ENCODE measurements at regions not wholly inside any gene's neighbourhood (a gene's known extent, or its start where the extent isn't known, plus 50 kb on each side); places are given as distances from the start of the nearest gene placed in this dataset.

- WGBS, 2 donors = 37 to 38% methylated on average over 2 of the region's 2 CpGs
- H3K27ac ChIP-seq = no peak overlapping the region
Observed at GRCh38 chr2:216289470-216289869, 82.8 kb downstream of the MARCHF4 start.

GRCh38 chr2:216287251-216287650, 85.0 kb downstream of the MARCHF4 start:
- ATAC-seq (no peak), DNase-seq (no peak)
- TF ChIP-seq CTCF (IDR thresholded peaks at IDR 0.05) = no peak
- H3K4me1 ChIP-seq = no peaks in the 10 kb centered on the region
- no peaks in the 10 kb centered on the region for H3K9me3 ChIP-seq
- 54 to 61% methylated on average over 5 of the region's 5 CpGs for WGBS, 2 donors
- H3K27ac ChIP-seq = no peak overlapping the region
- intact Hi-C loops (cut with DNase I) = no loop called here
- H3K4me3 ChIP-seq = no peak overlapping the region
- peaks cover 0 to 23% (median 13%) of the 10 kb centered on the region in 7 donors for H3K27me3 ChIP-seq
- no peaks in the 10 kb centered on the region for H3K36me3 ChIP-seq

More at GRCh38 chr2:216289470-216289869, 82.8 kb downstream of the MARCHF4 start:
- Histone ChIP-seq H3K9me3 (no peaks in the 10 kb centered on the region), H3K27me3 (peaks cover 0 to 24% (median 13%) of the 10 kb centered on the region in 7 donors), H3K36me3 (no peaks in the 10 kb centered on the region), H3K4me1 (no peaks in the 10 kb centered on the region), H3K4me3 (no peak overlapping the region)
- no peak for ATAC-seq
- intact Hi-C loops (cut with DNase I) = no loop called here
- DNase-seq = no peak
- TF ChIP-seq CTCF (IDR thresholded peaks at IDR 0.05) = no peak

GRCh38 chr2:216286616-216287231, 85.6 kb downstream of the MARCHF4 start:
- TF ChIP-seq CTCF (IDR thresholded peaks at IDR 0.05) = no peak
- no peaks in the 10 kb centered on the region for H3K36me3 ChIP-seq
- ATAC-seq (no peak), DNase-seq (no peak)
- no peaks in the 10 kb centered on the region for H3K4me1 ChIP-seq
- intact Hi-C loops (cut with DNase I) = no loop called here
- H3K9me3 ChIP-seq = no peaks in the 10 kb centered on the region
- H3K27ac ChIP-seq = no peak overlapping the region
- 66 to 82% methylated on average over 8 of the region's 8 CpGs for WGBS, 2 donors
- H3K27me3 ChIP-seq = peaks cover 0 to 23% (median 13%) of the 10 kb centered on the region in 7 donors
- H3K4me3 ChIP-seq = no peak overlapping the region

GRCh38 chr2:216285701-216286100, 86.6 kb downstream of the MARCHF4 start:
- Histone ChIP-seq H3K4me3 (no peak overlapping the region), H3K4me1 (no peaks in the 10 kb centered on the region), H3K27me3 (peaks cover 0 to 23% (median 13%) of the 10 kb centered on the region in 7 donors), H3K27ac (no peak overlapping the region), H3K36me3 (no peaks in the 10 kb centered on the region), H3K9me3 (no peaks in the 10 kb centered on the region)
- ATAC-seq (no peak), DNase-seq (no peak)
- 41 to 52% methylated on average over 7 of the region's 7 CpGs for whole genome bisulfite sequencing, 2 donors
- intact Hi-C loops (cut with DNase I) = no loop called here
- no peak for TF ChIP-seq CTCF (IDR thresholded peaks at IDR 0.05)

Data from heart right ventricle (tissue), 16 donors.